ENCODE measurements at regions not wholly inside any gene's neighbourhood (a gene's known extent, or its start where the extent isn't known, plus 50 kb on each side); places are given as distances from the start of the nearest gene placed in this dataset.

- Mint-ChIP-seq H3K9me3 (no peaks in the 10 kb centered on the region), H3K27ac (no peak overlapping the region), H3K27me3 (no peaks in the 10 kb centered on the region), H3K36me3 (no peaks in the 10 kb centered on the region), H3K4me1 (peaks cover 4% of the 10 kb centered on the region), H3K4me3 (no peak overlapping the region)
These were observed 200.3 kb upstream of the ACVR2A start for GRCh38 chr2:147644491-147644890.

DNA sequence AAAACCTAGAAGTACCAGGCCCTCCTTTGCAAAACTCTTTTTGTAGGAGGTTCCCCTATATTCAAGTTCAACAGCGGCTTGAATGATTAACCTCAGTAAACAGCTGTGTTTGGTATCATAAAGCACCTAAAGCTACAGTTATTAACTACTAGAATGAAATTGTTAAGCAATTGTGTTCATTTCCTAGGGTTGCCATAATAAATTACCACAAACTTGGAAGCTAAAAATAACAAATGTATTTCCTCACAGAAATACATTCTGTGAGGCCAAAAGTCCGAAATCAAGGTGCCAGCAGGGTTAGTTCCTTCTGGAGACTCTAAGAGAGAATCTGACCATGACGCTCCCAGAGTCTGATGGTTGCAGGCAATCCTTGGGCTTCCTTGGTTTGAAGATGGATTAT lies 202.1 kb upstream of the ACVR2A start:
- H3K4me3 Mint-ChIP-seq, result no peak overlapping the region
- H3K27ac Mint-ChIP-seq, result no peak overlapping the region
- no peaks in the 10 kb centered on the region for H3K9me3 Mint-ChIP-seq
- H3K27me3 Mint-ChIP-seq, result peaks cover 1% of the 10 kb centered on the region
- peaks cover 8% of the 10 kb centered on the region for H3K4me1 Mint-ChIP-seq
- H3K36me3 Mint-ChIP-seq, result no peaks in the 10 kb centered on the region

- Mint-ChIP-seq H3K27ac (no peak overlapping the region), H3K9me3 (no peaks in the 10 kb centered on the region), H3K4me1 (peaks cover 8% of the 10 kb centered on the region)
These were observed 203.2 kb upstream of the ACVR2A start for GRCh38 chr2:147641651-147642050.

GRCh38 chr2:147639891-147640290 lies 204.9 kb upstream of the ACVR2A start:
- Mint-ChIP-seq H3K4me1 (peaks cover 14% of the 10 kb centered on the region), H3K36me3 (no peaks in the 10 kb centered on the region), H3K4me3 (no peak overlapping the region), H3K9me3 (no peaks in the 10 kb centered on the region), H3K27ac (no peak overlapping the region), H3K27me3 (peaks cover 1% of the 10 kb centered on the region)

More at GRCh38 chr2:147641651-147642050, 203.2 kb upstream of the ACVR2A start:
- Mint-ChIP-seq H3K27me3 (peaks cover 1% of the 10 kb centered on the region), H3K4me3 (no peak overlapping the region), H3K36me3 (no peaks in the 10 kb centered on the region)

DNA sequence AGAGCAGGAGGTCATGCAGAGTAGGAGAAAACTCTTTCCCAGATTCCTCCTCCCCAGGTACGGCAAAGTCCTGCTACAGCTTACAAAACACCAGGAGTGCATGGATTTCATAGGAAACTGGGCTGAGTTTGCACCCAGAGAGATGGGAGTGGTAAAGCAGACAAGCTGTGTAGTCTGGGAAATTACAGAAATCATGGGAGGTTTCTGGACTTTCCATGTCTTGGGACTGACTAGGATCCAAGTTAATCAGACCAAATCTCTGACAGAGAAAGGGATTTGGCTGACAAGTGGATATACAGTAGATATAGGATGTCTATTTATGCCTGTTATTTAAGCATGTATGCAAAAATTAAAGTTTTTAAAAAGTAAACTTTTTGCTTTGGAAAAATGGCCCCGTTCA lies 205.4 kb upstream of the ACVR2A start:
- H3K27me3 Mint-ChIP-seq, result peaks cover 1% of the 10 kb centered on the region
- H3K36me3 Mint-ChIP-seq, result no peaks in the 10 kb centered on the region
- H3K9me3 Mint-ChIP-seq, result no peaks in the 10 kb centered on the region
- no peak overlapping the region for H3K4me3 Mint-ChIP-seq
- H3K27ac Mint-ChIP-seq, result no peak overlapping the region
- H3K4me1 Mint-ChIP-seq, result peaks cover 14% of the 10 kb centered on the region

DNA sequence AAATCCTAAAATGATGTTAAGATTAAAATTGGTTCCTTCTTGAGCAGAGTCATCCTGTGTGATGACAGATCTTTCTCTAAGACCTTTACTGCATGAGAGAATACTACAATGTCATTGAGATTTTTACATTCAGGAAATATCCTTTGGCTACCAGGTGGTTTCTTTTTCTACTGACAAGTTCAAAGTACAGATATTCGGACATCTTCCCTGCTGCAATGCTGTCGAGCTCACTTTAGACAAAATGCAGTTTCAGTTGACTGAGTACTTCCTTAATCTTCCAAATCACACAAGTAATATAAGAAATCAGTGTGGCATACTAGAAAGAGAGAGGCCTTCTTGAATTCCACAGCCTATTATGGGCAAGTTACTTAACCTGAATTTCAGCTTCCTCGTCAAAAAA lies 207.9 kb upstream of the ACVR2A start:
- Mint-ChIP-seq H3K27me3 (peaks cover 1% of the 10 kb centered on the region), H3K36me3 (no peaks in the 10 kb centered on the region), H3K4me3 (no peak overlapping the region), H3K9me3 (no peaks in the 10 kb centered on the region), H3K27ac (no peak overlapping the region), H3K4me1 (peaks cover 10% of the 10 kb centered on the region)

DNA sequence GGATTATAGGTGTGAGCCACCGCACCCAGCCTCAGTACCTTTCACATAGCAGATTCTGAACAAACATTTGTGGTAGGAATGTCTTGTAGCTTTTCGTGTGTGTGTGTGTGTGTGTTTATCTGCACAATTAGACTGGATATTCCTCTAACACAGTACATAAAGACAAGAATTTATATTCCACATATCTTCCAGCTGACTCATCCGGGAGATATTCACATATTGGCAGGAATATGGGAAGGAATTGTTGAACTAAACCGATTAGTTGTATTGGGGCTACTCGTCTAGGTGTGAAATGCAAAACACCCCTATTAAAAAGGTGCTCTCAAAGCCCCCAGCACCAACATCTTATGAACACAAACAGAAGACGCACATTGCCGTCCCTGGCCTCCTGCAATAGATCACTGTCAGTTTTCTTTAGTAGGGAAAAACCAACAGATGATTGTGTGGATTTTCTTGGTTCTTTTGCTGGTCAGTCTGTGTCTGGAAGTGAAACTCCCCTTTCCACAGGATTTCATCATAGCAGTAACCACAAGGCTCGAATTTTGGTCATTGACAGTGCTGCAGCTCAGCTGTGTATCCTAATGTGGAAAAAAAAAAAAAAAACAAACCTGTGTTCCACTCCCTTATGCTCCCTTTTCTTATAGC lies 208.5 kb upstream of the ACVR2A start:
- Mint-ChIP-seq H3K27ac (no peak overlapping the region), H3K4me3 (no peak overlapping the region), H3K9me3 (no peaks in the 10 kb centered on the region), H3K4me1 (peaks cover 10% of the 10 kb centered on the region), H3K27me3 (peaks cover 1% of the 10 kb centered on the region), H3K36me3 (no peaks in the 10 kb centered on the region)

GRCh38 chr2:147634826-147635225 lies 210.0 kb upstream of the ACVR2A start:
- H3K4me1 Mint-ChIP-seq, result peaks cover 10% of the 10 kb centered on the region
- no peaks in the 10 kb centered on the region for H3K36me3 Mint-ChIP-seq
- no peaks in the 10 kb centered on the region for H3K9me3 Mint-ChIP-seq
- H3K27me3 Mint-ChIP-seq, result peaks cover 1% of the 10 kb centered on the region
- H3K4me3 Mint-ChIP-seq, result no peak overlapping the region
- peak overlapping the region; percentile 30 for H3K27ac Mint-ChIP-seq

DNA sequence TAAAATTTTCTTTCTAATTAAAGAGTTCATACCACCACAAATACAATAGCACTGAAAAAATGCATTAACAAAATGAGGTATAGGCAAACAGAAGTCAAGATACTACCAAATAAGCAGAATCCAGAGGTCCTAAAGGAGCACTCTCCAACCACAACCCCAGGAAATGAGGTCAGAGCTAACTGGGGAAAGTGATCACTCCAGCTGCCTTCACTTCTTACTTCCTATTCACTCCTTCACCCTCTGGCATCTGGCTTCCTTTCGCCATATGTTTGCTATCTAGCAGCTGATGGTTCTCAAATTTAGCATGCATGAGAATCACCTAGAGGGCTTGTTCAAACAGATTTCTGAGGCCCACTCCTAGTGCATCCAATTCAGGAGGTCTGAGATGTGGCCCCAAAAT lies 212.6 kb upstream of the ACVR2A start:
- no peaks in the 10 kb centered on the region for H3K9me3 Mint-ChIP-seq
- H3K36me3 Mint-ChIP-seq, result no peaks in the 10 kb centered on the region
- peak overlapping the region; percentile 86 for H3K27ac Mint-ChIP-seq
- peaks cover 14% of the 10 kb centered on the region for H3K4me1 Mint-ChIP-seq
- H3K4me3 Mint-ChIP-seq, result no peak overlapping the region
- H3K27me3 Mint-ChIP-seq, result no peaks in the 10 kb centered on the region

DNA sequence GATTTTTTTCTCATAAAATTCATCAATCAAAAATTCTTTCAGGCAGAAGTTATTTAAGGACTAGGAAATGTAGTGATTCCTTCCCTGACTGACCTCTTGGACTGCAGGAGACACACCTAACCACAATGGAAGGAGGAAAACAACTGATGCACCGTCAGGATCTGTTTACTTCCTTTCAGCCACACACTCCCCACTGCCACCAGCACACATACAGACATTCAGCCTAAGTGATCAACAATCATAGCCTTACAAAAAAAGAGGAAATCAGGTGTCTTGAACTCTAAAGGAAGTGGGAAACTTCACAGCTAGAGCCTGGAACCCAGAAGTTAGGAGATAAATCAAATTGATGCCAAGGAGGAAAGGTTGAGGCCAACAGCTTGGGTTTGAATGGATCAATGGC lies 213.5 kb upstream of the ACVR2A start:
- Mint-ChIP-seq H3K4me1 (peaks cover 16% of the 10 kb centered on the region), H3K27ac (peak overlapping the region; percentile 86), H3K9me3 (no peaks in the 10 kb centered on the region), H3K4me3 (no peak overlapping the region), H3K27me3 (no peaks in the 10 kb centered on the region), H3K36me3 (no peaks in the 10 kb centered on the region)

DNA sequence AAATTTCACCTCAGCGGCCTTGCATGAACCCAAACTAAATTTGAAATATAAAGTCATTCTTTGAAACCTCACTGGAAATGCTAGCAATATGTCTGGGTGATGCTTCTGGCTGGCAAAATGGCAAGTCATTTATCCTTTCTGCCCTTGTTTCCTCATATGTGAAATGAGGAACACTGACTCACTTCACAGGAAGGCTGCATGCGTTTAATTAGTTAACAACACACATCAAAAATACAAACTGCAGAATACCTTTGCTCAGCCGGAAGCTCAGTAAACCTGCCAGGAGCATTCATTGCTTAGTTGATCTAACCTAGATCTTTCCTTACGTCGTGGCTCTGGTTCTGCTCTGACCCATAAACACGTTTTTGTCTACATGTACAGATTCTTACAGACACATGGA lies 214.2 kb upstream of the ACVR2A start:
- H3K4me3 Mint-ChIP-seq, result peak overlapping the region; percentile 4
- no peaks in the 10 kb centered on the region for H3K9me3 Mint-ChIP-seq
- H3K4me1 Mint-ChIP-seq, result peaks cover 17% of the 10 kb centered on the region
- no peaks in the 10 kb centered on the region for H3K36me3 Mint-ChIP-seq
- peak overlapping the region; percentile 86 for H3K27ac Mint-ChIP-seq
- no peaks in the 10 kb centered on the region for H3K27me3 Mint-ChIP-seq

- Mint-ChIP-seq H3K27ac (peak overlapping the region; percentile 86), H3K27me3 (no peaks in the 10 kb centered on the region), H3K4me1 (peaks cover 20% of the 10 kb centered on the region), H3K36me3 (no peaks in the 10 kb centered on the region), H3K4me3 (peak overlapping the region; percentile 15), H3K9me3 (no peaks in the 10 kb centered on the region)
These were observed 215.8 kb upstream of the ACVR2A start for GRCh38 chr2:147628971-147629421.

- Mint-ChIP-seq H3K27me3 (no peaks in the 10 kb centered on the region), H3K4me3 (peak overlapping the region; percentile 2), H3K27ac (peak overlapping the region; percentile 93), H3K36me3 (no peaks in the 10 kb centered on the region), H3K4me1 (peaks cover 38% of the 10 kb centered on the region), H3K9me3 (no peaks in the 10 kb centered on the region)
These were observed 221.5 kb upstream of the ACVR2A start for GRCh38 chr2:147623328-147623727.

- Mint-ChIP-seq H3K4me3 (no peak overlapping the region), H3K27me3 (no peaks in the 10 kb centered on the region)
These were observed 223.1 kb upstream of the ACVR2A start for GRCh38 chr2:147621656-147622197.

GRCh38 chr2:147619808-147620207 lies 225.0 kb upstream of the ACVR2A start:
- Mint-ChIP-seq H3K27ac (no peak overlapping the region), H3K4me3 (no peak overlapping the region), H3K36me3 (no peaks in the 10 kb centered on the region), H3K4me1 (peaks cover 23% of the 10 kb centered on the region), H3K9me3 (no peaks in the 10 kb centered on the region), H3K27me3 (no peaks in the 10 kb centered on the region)

More at GRCh38 chr2:147621656-147622197, 223.1 kb upstream of the ACVR2A start:
- H3K27ac Mint-ChIP-seq, result peak overlapping the region; percentile 2
- no peaks in the 10 kb centered on the region for H3K9me3 Mint-ChIP-seq
- H3K4me1 Mint-ChIP-seq, result peaks cover 29% of the 10 kb centered on the region
- no peaks in the 10 kb centered on the region for H3K36me3 Mint-ChIP-seq

GRCh38 chr2:147615726-147616125 lies 229.1 kb upstream of the ACVR2A start:
- Mint-ChIP-seq H3K36me3 (no peaks in the 10 kb centered on the region), H3K4me1 (no peaks in the 10 kb centered on the region), H3K27me3 (no peaks in the 10 kb centered on the region), H3K4me3 (no peak overlapping the region), H3K9me3 (no peaks in the 10 kb centered on the region), H3K27ac (no peak overlapping the region)

All from activated naive CD4-positive, alpha-beta T cell treated with anti-CD3 and anti-CD28 coated beads, Interleukin-2, amount 50 U/mL, for 24 hours (primary cell).